HG02973 (cell line): ENCODE measurements at regions not wholly inside any gene's neighbourhood (a gene's known extent, or its start where the extent isn't known, plus 50 kb on each side); places are given as distances from the start of the nearest gene placed in this dataset.
"Not testable (repeated sequence)": the region's sequence is repeated elsewhere in the genome, so short reads cannot be mapped to it uniquely, and the experiment has no call there.

ENCODE experiments used
- ATAC-seq: cut with Tn5 transposase; IDR thresholded peaks from one replicate; pipeline ENCODE4 v1.9.1; 2021; ENCODE audit warnings: moderate library complexity; ENCODE audit not compliant: unreplicated experiment

GRCh38 chr2:208921358-208921757 lies 502.5 kb upstream of the MAP2 start:
- not testable (repeated sequence) for ATAC-seq

- no peak for ATAC-seq
These were observed 496.0 kb upstream of the MAP2 start for GRCh38 chr2:208927867-208928266.

- no peak for ATAC-seq
These were observed 494.5 kb upstream of the MAP2 start for GRCh38 chr2:208929139-208929864.

- no peak for ATAC-seq
These were observed 493.9 kb upstream of the MAP2 start for GRCh38 chr2:208929894-208930427.

- ATAC-seq, result no peak
These were observed 488.3 kb upstream of the MAP2 start for GRCh38 chr2:208935531-208935930.

GRCh38 chr2:208937521-208937920 lies 486.3 kb upstream of the MAP2 start:
- ATAC-seq, result no peak

GRCh38 chr2:208939852-208940251 lies 484.0 kb upstream of the MAP2 start:
- ATAC-seq, result no peak

- no peak for ATAC-seq
These were observed 478.1 kb upstream of the MAP2 start for GRCh38 chr2:208945719-208946256.

GRCh38 chr2:208948073-208948472 lies 475.8 kb upstream of the MAP2 start:
- no peak for ATAC-seq

GRCh38 chr2:208970070-208970469 lies 453.8 kb upstream of the MAP2 start:
- ATAC-seq, result no peak

GRCh38 chr2:208977582-208977981 lies 446.3 kb upstream of the MAP2 start:
- ATAC-seq, result no peak

GRCh38 chr2:208978946-208979345 lies 444.9 kb upstream of the MAP2 start:
- ATAC-seq, result no peak

- no peak for ATAC-seq
These were observed 443.5 kb upstream of the MAP2 start for GRCh38 chr2:208980321-208980720.

- ATAC-seq, result no peak
These were observed 441.0 kb upstream of the MAP2 start for GRCh38 chr2:208982831-208983230.

GRCh38 chr2:208983486-208983885 lies 440.4 kb upstream of the MAP2 start:
- ATAC-seq, result no peak

- no peak for ATAC-seq
These were observed 439.3 kb upstream of the MAP2 start for GRCh38 chr2:208984376-208985090.

GRCh38 chr2:208985644-208986043 lies 438.2 kb upstream of the MAP2 start:
- no peak for ATAC-seq

GRCh38 chr2:208990716-208991115 lies 433.1 kb upstream of the MAP2 start:
- no peak for ATAC-seq

GRCh38 chr2:208999911-209000310 lies 423.9 kb upstream of the MAP2 start:
- ATAC-seq, result no peak

- no peak for ATAC-seq
These were observed 421.8 kb upstream of the MAP2 start for GRCh38 chr2:209002054-209002453.

- no peak for ATAC-seq
These were observed 418.5 kb upstream of the MAP2 start for GRCh38 chr2:209005371-209005770.
